Prostate gland (tissue), 2 donors: ENCODE measurements at regions not wholly inside any gene's neighbourhood (a gene's known extent, or its start where the extent isn't known, plus 50 kb on each side); places are given as distances from the start of the nearest gene placed in this dataset.

Source experiments
- DNase-seq: peaks from one replicate; pipeline ENCODE4 v3.0.0-alpha.2; 2019; ENCODE audit warnings: low spot score
- H3K27ac ChIP-seq, 2 donors: fragments of 200-600 bp; sonication (generic); 2 replicates each; pipeline ENCODE4 v1.5.1; 2017 to 2019
- H3K27me3 ChIP-seq: fragments of 200-600 bp; sonication (generic); replicated peaks from 2 replicates; pipeline ENCODE4 v1.5.1; 2019; ENCODE audit not compliant: insufficient read depth
- H3K36me3 ChIP-seq, 2 donors: fragments of 200-600 bp; sonication (generic); 1 replicate in 1 of 2; 2 replicates in 1 of 2; pipeline versions ENCODE4 v1.5.1 to v1.8.1; 2017 to 2019
- H3K4me1 ChIP-seq: fragments of 200-600 bp; sonication (generic); replicated peaks from 2 replicates; pipeline ENCODE4 v1.5.1; 2019
- H3K4me3 ChIP-seq, 2 donors: fragments of 200-600 bp; sonication (generic); 2 replicates each; pipeline ENCODE4 v1.5.1; 2017 to 2019
- H3K9me3 ChIP-seq: fragments of 200-600 bp; sonication (generic); 2 replicates; pipeline ENCODE4 v1.5.1; 2017
- POLR2A ChIP-seq: fragments of 450-650 bp; IDR thresholded peaks from one replicate; pipeline ENCODE4 v1.6.1; 2016; ENCODE audit warnings: antibody characterized with exemption, mild to moderate bottlenecking
- POLR2AphosphoS5 ChIP-seq: sonication (generic); formaldehyde crosslinking; IDR thresholded peaks from one replicate; pipeline ENCODE4 v1.6.1; 2017; ENCODE audit warnings: antibody characterized with exemption
- WGBS: methylation state at CpG from one replicate; pipeline ENCODE4 v1.1.5; 2018; 5-methylcytosine and 5-hydroxymethylcytosine counted together
- intact Hi-C: fragments of 100-400 bp; cut with DNase I; formaldehyde crosslinking; loops from one replicate; pipeline ENCODE4 v1.14.2; 2022
- TF ChIP-seq, protein P1 (sequence below), 4 experiments: fragments of 200-600 bp in 2 of 4; fragments of 450-650 bp in 2 of 4; sonication (generic) in 2 of 4; IDR thresholded peaks; 1 replicate in 3 of 4; 2 replicates in 1 of 4; pipeline ENCODE4 v1.5.1; 2016 to 2019; ENCODE audit warnings: antibody characterized with exemption in 4 of 4, mild to moderate bottlenecking in 2 of 4, moderate library complexity in 2 of 4

DNA sequence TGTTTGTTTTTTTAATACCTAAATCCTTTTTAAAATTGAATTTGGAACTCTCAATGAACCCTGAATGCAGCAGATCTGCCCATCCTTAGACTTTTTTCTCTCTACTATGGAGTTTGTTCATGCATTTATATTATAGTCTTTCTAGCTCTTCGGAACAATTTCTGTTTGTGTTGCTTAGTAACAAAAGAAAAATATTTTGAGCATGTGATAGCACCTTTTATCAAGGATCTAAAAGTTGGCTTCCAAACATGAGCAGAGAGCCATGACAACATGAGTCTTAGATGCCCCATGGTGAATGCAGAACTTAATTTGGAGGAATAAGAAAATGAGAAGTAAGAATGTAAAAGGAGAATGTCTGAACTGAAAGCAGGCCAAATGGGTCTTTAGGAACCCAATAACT, 133.7 kb downstream of the EDN1 start:
- intact Hi-C loops, result no loop called here
- TF ChIP-seq, protein P1, sequence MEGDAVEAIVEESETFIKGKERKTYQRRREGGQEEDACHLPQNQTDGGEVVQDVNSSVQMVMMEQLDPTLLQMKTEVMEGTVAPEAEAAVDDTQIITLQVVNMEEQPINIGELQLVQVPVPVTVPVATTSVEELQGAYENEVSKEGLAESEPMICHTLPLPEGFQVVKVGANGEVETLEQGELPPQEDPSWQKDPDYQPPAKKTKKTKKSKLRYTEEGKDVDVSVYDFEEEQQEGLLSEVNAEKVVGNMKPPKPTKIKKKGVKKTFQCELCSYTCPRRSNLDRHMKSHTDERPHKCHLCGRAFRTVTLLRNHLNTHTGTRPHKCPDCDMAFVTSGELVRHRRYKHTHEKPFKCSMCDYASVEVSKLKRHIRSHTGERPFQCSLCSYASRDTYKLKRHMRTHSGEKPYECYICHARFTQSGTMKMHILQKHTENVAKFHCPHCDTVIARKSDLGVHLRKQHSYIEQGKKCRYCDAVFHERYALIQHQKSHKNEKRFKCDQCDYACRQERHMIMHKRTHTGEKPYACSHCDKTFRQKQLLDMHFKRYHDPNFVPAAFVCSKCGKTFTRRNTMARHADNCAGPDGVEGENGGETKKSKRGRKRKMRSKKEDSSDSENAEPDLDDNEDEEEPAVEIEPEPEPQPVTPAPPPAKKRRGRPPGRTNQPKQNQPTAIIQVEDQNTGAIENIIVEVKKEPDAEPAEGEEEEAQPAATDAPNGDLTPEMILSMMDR (IDR thresholded peaks at IDR 0.05), result no peak
- TF ChIP-seq POLR2AphosphoS5, result no peak
- no peak for TF ChIP-seq POLR2A
- Histone ChIP-seq H3K9me3 (no peaks in the 10 kb centered on the region), H3K27ac (no peak overlapping the region), H3K4me3 (no peak overlapping the region), H3K36me3 (no peaks in the 10 kb centered on the region), H3K27me3 (no peaks in the 10 kb centered on the region), H3K4me1 (no peaks in the 10 kb centered on the region)
- WGBS, result 23% methylated on average over 1 of the region's 1 CpG
- no peak for DNase-seq

DNA sequence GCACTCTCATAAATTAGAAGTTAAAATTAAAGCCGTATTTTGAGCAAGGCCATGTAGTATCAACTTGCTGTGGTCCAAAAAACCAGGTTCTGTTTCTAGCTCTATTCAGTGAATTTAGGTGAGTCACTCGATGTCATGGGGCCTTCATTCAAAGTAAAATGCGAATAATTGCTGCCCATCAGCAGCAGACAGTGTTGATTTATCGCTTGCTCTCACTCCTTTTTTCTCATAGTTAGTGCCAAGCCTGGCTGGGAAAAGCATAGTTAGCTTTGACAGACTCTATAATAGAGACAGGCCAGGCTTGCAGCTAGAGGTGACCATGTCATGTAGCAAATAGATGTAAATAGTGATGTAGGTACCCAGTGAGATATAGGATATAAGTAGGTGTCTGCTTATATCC, 136.0 kb downstream of the EDN1 start:
- DNase-seq, result no peak
- intact Hi-C loops, result no loop called here
- Histone ChIP-seq H3K27ac (no peak overlapping the region), H3K9me3 (no peaks in the 10 kb centered on the region), H3K4me3 (no peak overlapping the region), H3K27me3 (no peaks in the 10 kb centered on the region), H3K4me1 (no peaks in the 10 kb centered on the region), H3K36me3 (no peaks in the 10 kb centered on the region)
- WGBS, result 94% methylated on average over 4 of the region's 4 CpGs
- TF ChIP-seq POLR2A (no peak), POLR2AphosphoS5 (no peak)
- TF ChIP-seq, protein P1 (IDR thresholded peaks at IDR 0.05), result no peak

DNA sequence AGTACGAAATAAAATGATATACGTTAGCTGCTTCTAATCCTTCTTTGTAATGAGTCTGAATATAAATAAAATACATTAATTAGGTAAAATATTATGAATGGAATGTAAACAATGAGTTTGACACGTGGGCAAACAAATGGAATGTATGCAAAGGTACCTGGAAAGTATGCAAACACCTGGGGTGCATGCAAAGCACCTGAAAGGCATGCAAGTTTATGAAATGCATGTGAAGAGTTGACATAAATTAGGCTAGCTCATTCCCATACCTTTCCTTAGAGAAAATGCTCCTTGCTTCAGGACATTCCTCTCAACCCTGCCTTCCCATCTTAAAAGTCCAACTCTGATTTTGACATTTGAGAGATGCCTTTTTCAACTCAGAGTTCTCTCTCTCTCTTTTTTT, 140.9 kb downstream of the EDN1 start:
- Histone ChIP-seq H3K27ac (no peak overlapping the region), H3K4me3 (no peak overlapping the region), H3K9me3 (no peaks in the 10 kb centered on the region), H3K4me1 (no peaks in the 10 kb centered on the region), H3K36me3 (no peaks in the 10 kb centered on the region), H3K27me3 (no peaks in the 10 kb centered on the region)
- no peak for DNase-seq
- intact Hi-C loops, result no loop called here
- TF ChIP-seq POLR2AphosphoS5 (no peak), POLR2A (no peak)
- 30% methylated on average over 3 of the region's 3 CpGs for WGBS

DNA sequence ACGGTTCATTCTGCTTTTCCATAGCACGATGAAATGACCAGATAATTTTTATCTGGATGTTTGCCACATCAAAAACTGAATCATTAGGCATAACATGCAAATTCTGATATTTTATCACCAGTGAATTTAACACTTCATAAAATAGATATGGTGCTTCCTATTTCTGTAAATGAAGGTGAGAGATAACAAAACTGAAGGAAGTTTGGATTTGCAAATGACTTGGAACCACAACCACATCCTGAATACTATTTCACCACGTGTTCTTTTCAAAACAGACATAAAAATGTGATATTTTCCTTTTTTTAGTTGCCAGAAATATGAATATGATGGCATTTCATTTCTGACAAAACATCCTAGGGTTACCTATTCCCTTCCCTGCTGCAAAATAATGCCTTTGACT, 146.1 kb downstream of the EDN1 start:
- Histone ChIP-seq H3K4me3 (no peak overlapping the region), H3K36me3 (no peaks in the 10 kb centered on the region), H3K4me1 (no peaks in the 10 kb centered on the region), H3K27me3 (no peaks in the 10 kb centered on the region), H3K27ac (no peak overlapping the region), H3K9me3 (no peaks in the 10 kb centered on the region)
- TF ChIP-seq POLR2A (no peak), POLR2AphosphoS5 (no peak)
- TF ChIP-seq, protein P1 (IDR thresholded peaks at IDR 0.05), result no peak
- 48% methylated on average over 3 of the region's 3 CpGs for WGBS
- intact Hi-C loops, result no loop called here
- no peak for DNase-seq

DNA sequence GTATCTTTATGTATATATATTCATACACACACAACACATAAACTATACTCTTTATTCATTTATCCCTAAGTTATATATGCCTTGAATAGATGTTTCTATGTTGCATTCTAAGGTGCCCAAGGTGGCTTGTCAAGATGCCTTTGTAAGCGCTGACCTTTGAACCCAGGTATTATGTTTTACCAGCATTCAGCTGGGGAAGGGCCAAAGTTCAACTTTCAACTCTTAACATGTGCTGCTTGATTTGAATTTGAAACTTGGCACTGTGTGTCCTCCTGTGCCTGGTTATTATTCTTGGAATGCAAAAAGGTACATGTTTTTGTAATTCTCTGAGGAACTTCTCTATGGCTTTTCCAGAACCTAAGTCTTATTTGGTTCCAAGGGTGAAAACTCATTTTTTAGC, 146.5 kb downstream of the EDN1 start:
- H3K27me3 ChIP-seq, result no peaks in the 10 kb centered on the region
- no peak overlapping the region for H3K4me3 ChIP-seq
- intact Hi-C loops, result no loop called here
- H3K36me3 ChIP-seq, result no peaks in the 10 kb centered on the region
- 53% methylated on average over 1 of the region's 1 CpG for WGBS
- TF ChIP-seq, protein P1 (IDR thresholded peaks at IDR 0.05), result no peak
- TF ChIP-seq POLR2AphosphoS5 (no peak), POLR2A (no peak)
- no peak overlapping the region for H3K27ac ChIP-seq
- H3K4me1 ChIP-seq, result no peaks in the 10 kb centered on the region
- no peak for DNase-seq
- H3K9me3 ChIP-seq, result no peaks in the 10 kb centered on the region
